OCI-LY1 (cell line): ENCODE measurements at regions not wholly inside any gene's neighbourhood (a gene's known extent, or its start where the extent isn't known, plus 50 kb on each side); places are given as distances from the start of the nearest gene placed in this dataset.
"Not testable (repeated sequence)": the region's sequence is repeated elsewhere in the genome, so short reads cannot be mapped to it uniquely, and the experiment has no call there.

Source experiments
- H2AFZ ChIP-seq: fragments of 200-600 bp; sonication (generic), shearing (Covaris generic); 2 replicates; pipeline ENCODE4 v1.6.0; 2014; ENCODE audit warnings: antibody characterized with exemption, mild to moderate bottlenecking, low read length
- H3F3A ChIP-seq: fragments of 200-600 bp; sonication (generic), shearing (Covaris generic); 2 replicates; pipeline ENCODE4 v1.6.0; 2014; ENCODE audit warnings: mild to moderate bottlenecking, antibody characterized with exemption, low read length, moderate library complexity; ENCODE audit not compliant: insufficient read depth
- H3K27ac ChIP-seq: fragments of 200-600 bp; sonication (generic); 2 replicates; pipeline ENCODE4 v1.5.1; 2014; ENCODE audit warnings: low read length, mixed run types, mild to moderate bottlenecking, low read depth; ENCODE audit not compliant: poor library complexity, severe bottlenecking
- H3K27me3 ChIP-seq: fragments of 200-600 bp; sonication (generic); 2 replicates; pipeline ENCODE4 v1.6.0; 2014; ENCODE audit warnings: antibody characterized with exemption, mild to moderate bottlenecking, low read length, moderate library complexity; ENCODE audit not compliant: insufficient read depth
- H3K36me3 ChIP-seq: fragments of 200-600 bp; sonication (generic); 2 replicates; pipeline ENCODE4 v1.6.1; 2014; ENCODE audit warnings: mild to moderate bottlenecking, antibody characterized with exemption, low read length, moderate library complexity, mixed read lengths; ENCODE audit not compliant: insufficient read depth
- H3K4me1 ChIP-seq: fragments of 200-600 bp; sonication (generic); 2 replicates; pipeline ENCODE4 v1.5.1; 2014; ENCODE audit warnings: mild to moderate bottlenecking, low read length, moderate library complexity; ENCODE audit not compliant: insufficient read depth, severe bottlenecking
- H3K4me2 ChIP-seq: fragments of 200-600 bp; sonication (generic), shearing (Covaris generic); 2 replicates; pipeline ENCODE4 v1.6.1; 2014; ENCODE audit warnings: low read length
- H3K4me3 ChIP-seq: fragments of 200-600 bp; sonication (generic); 2 replicates; pipeline ENCODE4 v1.5.1; 2014; ENCODE audit warnings: low read length, low read depth, mild to moderate bottlenecking, mixed read lengths; ENCODE audit not compliant: poor library complexity, severe bottlenecking
- H3K79me2 ChIP-seq: fragments of 200-600 bp; shearing (Covaris generic); 2 replicates; pipeline ENCODE4 v1.6.1; 2016; ENCODE audit warnings: mixed run types, low read length, mixed read lengths; ENCODE audit not compliant: insufficient read depth
- H3K9ac ChIP-seq: fragments of 200-600 bp; sonication (generic), shearing (Covaris generic); 2 replicates; pipeline ENCODE4 v1.6.1; 2014; ENCODE audit warnings: mild to moderate bottlenecking, low read length, mixed read lengths
- H3K9me2 ChIP-seq: fragments of 200-600 bp; sonication (generic), shearing (Covaris generic); 2 replicates; pipeline ENCODE4 v1.6.1; 2014; ENCODE audit warnings: low read depth, mild to moderate bottlenecking, low read length, mixed read lengths
- H3K9me3 ChIP-seq: fragments of 200-600 bp; shearing (Covaris generic); 2 replicates; pipeline ENCODE4 v1.6.1; 2014; ENCODE audit warnings: low read length, mixed read lengths
- H4K20me1 ChIP-seq: fragments of 200-600 bp; sonication (generic), shearing (Covaris generic); 2 replicates; pipeline ENCODE4 v1.6.0; 2016; ENCODE audit warnings: mild to moderate bottlenecking, low read length; ENCODE audit not compliant: insufficient read depth
- EZH2 ChIP-seq: fragments of 200-600 bp; sonication (generic), shearing (Covaris generic); IDR thresholded peaks from 2 replicates; pipeline ENCODE4 v1.8.0; 2017; ENCODE audit warnings: borderline replicate concordance, mixed run types, mild to moderate bottlenecking, antibody characterized with exemption, low read length, moderate library complexity, mixed read lengths
- TF ChIP-seq, protein P1 (sequence below): fragments of 200-600 bp; sonication (generic), shearing (Covaris generic); IDR thresholded peaks from 2 replicates; pipeline ENCODE4 v1.5.1; 2017; ENCODE audit warnings: mild to moderate bottlenecking, antibody characterized with exemption, low read length, moderate library complexity, mixed read lengths

DNA sequence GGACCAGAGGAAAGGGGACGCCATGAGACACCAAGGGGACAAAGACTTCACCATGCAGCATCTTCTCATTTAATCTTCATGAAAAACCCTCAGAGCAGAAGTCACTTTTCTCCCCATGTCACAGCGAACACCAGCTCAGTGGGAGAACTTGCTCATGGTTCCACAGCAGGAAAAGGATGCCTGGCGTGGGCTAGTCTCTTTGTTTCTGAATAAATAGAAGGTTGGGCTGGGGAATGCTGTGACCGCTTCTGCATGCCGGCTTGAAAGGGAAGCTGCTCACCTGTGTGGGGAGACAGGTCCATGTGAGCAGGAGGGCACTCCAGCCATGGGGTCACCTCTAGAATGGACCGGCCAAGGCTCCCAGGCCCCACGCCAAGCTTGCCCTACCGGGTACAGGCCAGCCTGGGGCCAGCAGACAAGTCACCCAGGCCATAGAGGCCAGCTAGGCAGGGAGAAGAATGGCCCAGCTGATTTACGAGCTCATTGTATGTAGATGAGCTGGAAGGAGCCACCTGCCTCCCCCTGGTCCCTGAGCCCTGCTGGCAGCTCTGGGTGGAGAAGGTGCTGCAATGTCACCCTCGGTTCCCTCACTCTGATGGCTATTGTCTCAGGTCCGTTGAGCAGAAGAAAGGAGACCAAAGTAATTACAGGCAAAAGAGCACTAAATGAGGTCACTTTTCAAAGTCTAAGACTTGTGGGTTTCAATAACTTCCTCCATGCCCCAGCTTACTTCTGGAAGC, 82.0 kb upstream of the PDZD8 start:
- H3K79me2 ChIP-seq, result no peaks in the 10 kb centered on the region
- no peaks in the 10 kb centered on the region for H3K9me2 ChIP-seq
- H4K20me1 ChIP-seq, result no peaks in the 10 kb centered on the region
- no peaks in the 10 kb centered on the region for H3K4me1 ChIP-seq
- TF ChIP-seq EZH2, result no peak
- TF ChIP-seq, protein P1, sequence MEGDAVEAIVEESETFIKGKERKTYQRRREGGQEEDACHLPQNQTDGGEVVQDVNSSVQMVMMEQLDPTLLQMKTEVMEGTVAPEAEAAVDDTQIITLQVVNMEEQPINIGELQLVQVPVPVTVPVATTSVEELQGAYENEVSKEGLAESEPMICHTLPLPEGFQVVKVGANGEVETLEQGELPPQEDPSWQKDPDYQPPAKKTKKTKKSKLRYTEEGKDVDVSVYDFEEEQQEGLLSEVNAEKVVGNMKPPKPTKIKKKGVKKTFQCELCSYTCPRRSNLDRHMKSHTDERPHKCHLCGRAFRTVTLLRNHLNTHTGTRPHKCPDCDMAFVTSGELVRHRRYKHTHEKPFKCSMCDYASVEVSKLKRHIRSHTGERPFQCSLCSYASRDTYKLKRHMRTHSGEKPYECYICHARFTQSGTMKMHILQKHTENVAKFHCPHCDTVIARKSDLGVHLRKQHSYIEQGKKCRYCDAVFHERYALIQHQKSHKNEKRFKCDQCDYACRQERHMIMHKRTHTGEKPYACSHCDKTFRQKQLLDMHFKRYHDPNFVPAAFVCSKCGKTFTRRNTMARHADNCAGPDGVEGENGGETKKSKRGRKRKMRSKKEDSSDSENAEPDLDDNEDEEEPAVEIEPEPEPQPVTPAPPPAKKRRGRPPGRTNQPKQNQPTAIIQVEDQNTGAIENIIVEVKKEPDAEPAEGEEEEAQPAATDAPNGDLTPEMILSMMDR, result no peak
- H3K36me3 ChIP-seq, result no peaks in the 10 kb centered on the region
- H2AFZ ChIP-seq, result no peak overlapping the region
- no peaks in the 10 kb centered on the region; the same call in 1 of the 2 replicates for H3K27me3 ChIP-seq
- no peaks in the 10 kb centered on the region for H3K9me3 ChIP-seq
- H3K27ac ChIP-seq, result no peak overlapping the region
- no peaks in the 10 kb centered on the region for H3F3A ChIP-seq
- H3K9ac ChIP-seq, result no peak overlapping the region
- H3K4me2 ChIP-seq, result no peak overlapping the region
- no peak overlapping the region for H3K4me3 ChIP-seq

DNA sequence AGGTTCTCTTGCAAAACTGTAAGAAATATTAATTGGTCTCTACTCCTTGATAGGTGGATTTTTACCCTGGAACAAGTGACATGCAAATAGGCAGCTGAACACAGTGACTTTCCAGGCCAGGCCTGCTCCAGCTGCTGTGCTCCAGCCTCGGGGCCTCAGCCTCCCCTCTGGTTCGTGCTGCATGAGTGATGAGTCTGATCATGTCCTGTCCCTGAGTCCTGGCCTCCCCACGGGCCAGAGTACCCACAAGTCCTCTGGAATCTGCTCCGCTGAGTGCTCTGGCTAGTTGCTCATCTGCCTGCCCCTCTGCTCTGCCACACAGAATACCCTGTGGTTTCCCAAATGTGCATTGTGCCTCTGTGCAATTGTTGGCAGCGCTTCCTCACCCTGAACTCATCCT, 80.1 kb upstream of the PDZD8 start:
- no peaks in the 10 kb centered on the region for H3K27me3 ChIP-seq
- no peak for TF ChIP-seq EZH2
- TF ChIP-seq, protein P1, result no peak
- H3K9ac ChIP-seq, result no peak overlapping the region

DNA sequence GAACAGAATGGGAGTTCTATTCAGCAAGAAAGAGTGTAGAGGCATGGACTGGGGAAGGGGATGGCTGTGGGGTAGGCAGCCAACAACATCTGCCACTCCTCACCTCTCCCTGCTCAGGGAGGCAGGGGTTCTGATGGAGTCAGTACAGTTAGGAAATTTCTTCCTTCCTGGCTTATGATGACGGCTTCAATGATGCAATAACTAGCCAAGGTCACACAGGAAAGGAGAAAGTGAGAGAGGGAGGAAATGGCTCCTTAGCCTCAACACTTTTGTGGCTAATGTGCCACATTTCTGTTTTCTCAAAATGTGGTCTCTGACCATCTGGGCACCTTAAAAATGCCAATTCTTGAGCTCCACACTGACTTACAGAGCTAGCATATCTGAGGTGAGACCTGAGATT, 79.3 kb upstream of the PDZD8 start:
- Histone ChIP-seq H3K9me2 (no peaks in the 10 kb centered on the region), H3K36me3 (no peaks in the 10 kb centered on the region), H3K27ac (no peak overlapping the region), H4K20me1 (no peaks in the 10 kb centered on the region), H3K9ac (no peak overlapping the region), H2AFZ (no peak overlapping the region), H3K4me3 (no peak overlapping the region), H3K79me2 (no peaks in the 10 kb centered on the region), H3K4me2 (no peak overlapping the region), H3K9me3 (no peaks in the 10 kb centered on the region), H3K27me3 (no peaks in the 10 kb centered on the region), H3F3A (no peaks in the 10 kb centered on the region), H3K4me1 (no peaks in the 10 kb centered on the region)
- TF ChIP-seq, protein P1, result no peak
- no peak for TF ChIP-seq EZH2

More for the DNA sequence above, 80.1 kb upstream of the PDZD8 start:
- no peak overlapping the region for H3K27ac ChIP-seq
- no peaks in the 10 kb centered on the region for H3K36me3 ChIP-seq
- no peaks in the 10 kb centered on the region for H3K9me3 ChIP-seq
- no peak overlapping the region for H2AFZ ChIP-seq
- H3K4me3 ChIP-seq, result no peak overlapping the region
- H4K20me1 ChIP-seq, result no peaks in the 10 kb centered on the region
- H3K79me2 ChIP-seq, result no peaks in the 10 kb centered on the region
- no peaks in the 10 kb centered on the region for H3K4me1 ChIP-seq
- H3F3A ChIP-seq, result no peaks in the 10 kb centered on the region
- H3K4me2 ChIP-seq, result no peak overlapping the region
- H3K9me2 ChIP-seq, result no peaks in the 10 kb centered on the region

DNA sequence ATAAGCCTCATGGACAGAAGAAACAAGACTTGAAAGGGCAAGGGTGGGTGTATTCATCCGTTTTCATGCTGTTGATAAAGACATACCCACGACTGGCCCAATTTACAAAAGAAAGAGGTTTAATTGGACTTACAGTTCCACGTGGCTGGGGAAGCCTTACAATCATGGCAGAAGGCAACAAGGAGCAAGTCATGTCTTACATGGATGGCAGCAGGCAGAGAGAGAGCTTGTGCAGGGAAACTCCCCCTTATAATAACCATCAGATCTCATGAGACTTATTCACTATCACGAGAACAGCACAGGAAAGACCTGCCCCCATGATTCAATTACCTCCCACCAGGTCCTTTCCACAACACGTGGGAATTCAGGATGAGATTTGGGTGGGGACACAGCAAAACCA, 78.2 kb upstream of the PDZD8 start:
- H2AFZ ChIP-seq, H3K9me3 ChIP-seq, H3K27me3 ChIP-seq: not testable (repeated sequence)

More for the DNA sequence above, 78.2 kb upstream of the PDZD8 start:
- H3K36me3 ChIP-seq, H3K9me2 ChIP-seq, H4K20me1 ChIP-seq, H3F3A ChIP-seq, H3K27ac ChIP-seq, H3K4me3 ChIP-seq, H3K79me2 ChIP-seq, H3K9ac ChIP-seq, H3K4me1 ChIP-seq, H3K4me2 ChIP-seq: not testable (repeated sequence)
